NCI-H82 treated with DMSO at 0.1 percent for 48 hours (cell line): ENCODE measurements at regions not wholly inside any gene's neighbourhood (a gene's known extent, or its start where the extent isn't known, plus 50 kb on each side); places are given as distances from the start of the nearest gene placed in this dataset.

ENCODE experiments used
- DNase-seq: peaks from one replicate; lab custom pipeline; 2025; ENCODE audit not compliant: unreplicated experiment; lab: John Stamatoyannopoulos, UW

- no peak for DNase-seq
These were observed 340.5 kb downstream of the PIK3R1 start for GRCh38 chr5:68555907-68556681.

GRCh38 chr5:68557162-68557936 is 341.8 kb downstream of the PIK3R1 start:
- no peak for DNase-seq

- no peak for DNase-seq
These were observed 346.8 kb downstream of the PIK3R1 start for GRCh38 chr5:68562308-68562707.

- DNase-seq, result no peak
These were observed 349.9 kb downstream of the PIK3R1 start for GRCh38 chr5:68565427-68565826.

- DNase-seq, result no peak
These were observed 361.2 kb downstream of the PIK3R1 start for GRCh38 chr5:68576805-68577204.

- DNase-seq, result no peak
These were observed 366.7 kb downstream of the PIK3R1 start for GRCh38 chr5:68582284-68582683.

GRCh38 chr5:68587171-68587570 is 371.6 kb downstream of the PIK3R1 start:
- no peak for DNase-seq

GRCh38 chr5:68591850-68592249 is 376.3 kb downstream of the PIK3R1 start:
- DNase-seq, result no peak

- DNase-seq, result no peak
These were observed 376.8 kb downstream of the PIK3R1 start for GRCh38 chr5:68592351-68592750.

GRCh38 chr5:68593211-68593671 is 377.7 kb downstream of the PIK3R1 start:
- peak; percentile 83 for DNase-seq

GRCh38 chr5:68612972-68613371 is 397.4 kb downstream of the PIK3R1 start:
- no peak for DNase-seq

GRCh38 chr5:68618501-68618900 is 402.9 kb downstream of the PIK3R1 start:
- no peak for DNase-seq

GRCh38 chr5:68627001-68627400 is 411.4 kb downstream of the PIK3R1 start:
- DNase-seq, result no peak

GRCh38 chr5:68628082-68628814 is 412.7 kb downstream of the PIK3R1 start:
- no peak for DNase-seq

GRCh38 chr5:68630354-68630753 is 414.8 kb downstream of the PIK3R1 start:
- DNase-seq, result no peak

- no peak for DNase-seq
These were observed 416.3 kb downstream of the PIK3R1 start for GRCh38 chr5:68631884-68632283.

GRCh38 chr5:68641211-68641610 is 425.7 kb downstream of the PIK3R1 start:
- DNase-seq, result no peak

- no peak for DNase-seq
These were observed 427.5 kb downstream of the PIK3R1 start for GRCh38 chr5:68643064-68643463.

- DNase-seq, result no peak
These were observed 429.4 kb downstream of the PIK3R1 start for GRCh38 chr5:68644971-68645370.

GRCh38 chr5:68646144-68646543 is 430.6 kb downstream of the PIK3R1 start:
- DNase-seq, result no peak

- DNase-seq, result no peak
These were observed 432.2 kb downstream of the PIK3R1 start for GRCh38 chr5:68647743-68648142.
